Ovary (tissue), 3 donors: ENCODE measurements at regions not wholly inside any gene's neighbourhood (a gene's known extent, or its start where the extent isn't known, plus 50 kb on each side); places are given as distances from the start of the nearest gene placed in this dataset.

Experiments used
- EP300 ChIP-seq: sonication (generic); formaldehyde crosslinking; IDR thresholded peaks from one replicate; pipeline ENCODE4 v1.6.1; 2017; ENCODE audit warnings: antibody characterized with exemption
- POLR2A ChIP-seq: fragments of 450-650 bp; IDR thresholded peaks from one replicate; pipeline ENCODE4 v1.6.1; 2017; ENCODE audit warnings: antibody characterized with exemption, mild to moderate bottlenecking, moderate library complexity
- TF ChIP-seq, protein P1 (sequence below), 3 donors: fragments of 450-650 bp in 2 of 3; fragments of 200-600 bp in 1 of 3; IDR thresholded peaks; one replicate each; pipeline versions ENCODE4 v1.5.1 to v1.8.0; 2016 to 2022; ENCODE audit warnings: antibody characterized with exemption in 3 of 3, mild to moderate bottlenecking in 1 of 3
- donor health status: DM: no; HTN: no; CAD: no.

DNA sequence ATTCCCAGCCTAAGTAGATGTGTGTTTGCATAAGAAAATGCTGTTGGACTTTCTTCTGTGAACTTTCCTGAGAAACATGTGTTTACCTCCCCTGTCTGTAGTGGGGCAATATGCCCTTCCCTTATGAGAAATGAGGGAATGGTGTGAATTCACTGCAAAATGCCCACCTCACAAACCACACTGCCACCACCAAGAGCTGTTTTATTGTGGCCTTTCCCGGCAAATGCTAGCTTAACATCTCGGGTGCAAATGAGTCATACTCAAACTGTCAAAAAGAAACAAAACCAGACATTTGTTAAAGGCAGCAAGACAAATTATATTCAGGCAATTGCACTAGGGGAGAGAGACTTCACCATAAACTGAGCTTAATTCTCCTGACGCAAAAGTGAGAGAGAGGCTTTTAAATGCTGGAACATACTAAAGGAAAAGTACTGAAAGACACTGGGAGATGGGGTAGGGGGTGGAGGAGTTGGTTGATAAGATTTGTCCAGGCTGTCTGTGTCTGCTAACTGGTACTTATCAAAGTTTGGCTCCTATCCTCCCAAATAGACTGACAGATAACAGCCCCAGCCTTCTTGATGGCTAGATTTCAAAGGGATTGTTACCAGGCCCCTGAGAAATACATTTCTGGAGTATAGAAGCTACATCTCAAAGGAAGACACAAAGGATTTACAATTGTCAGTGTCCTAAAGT, 70.9 kb upstream of the OR5AK2 start:
- TF ChIP-seq, protein P1, sequence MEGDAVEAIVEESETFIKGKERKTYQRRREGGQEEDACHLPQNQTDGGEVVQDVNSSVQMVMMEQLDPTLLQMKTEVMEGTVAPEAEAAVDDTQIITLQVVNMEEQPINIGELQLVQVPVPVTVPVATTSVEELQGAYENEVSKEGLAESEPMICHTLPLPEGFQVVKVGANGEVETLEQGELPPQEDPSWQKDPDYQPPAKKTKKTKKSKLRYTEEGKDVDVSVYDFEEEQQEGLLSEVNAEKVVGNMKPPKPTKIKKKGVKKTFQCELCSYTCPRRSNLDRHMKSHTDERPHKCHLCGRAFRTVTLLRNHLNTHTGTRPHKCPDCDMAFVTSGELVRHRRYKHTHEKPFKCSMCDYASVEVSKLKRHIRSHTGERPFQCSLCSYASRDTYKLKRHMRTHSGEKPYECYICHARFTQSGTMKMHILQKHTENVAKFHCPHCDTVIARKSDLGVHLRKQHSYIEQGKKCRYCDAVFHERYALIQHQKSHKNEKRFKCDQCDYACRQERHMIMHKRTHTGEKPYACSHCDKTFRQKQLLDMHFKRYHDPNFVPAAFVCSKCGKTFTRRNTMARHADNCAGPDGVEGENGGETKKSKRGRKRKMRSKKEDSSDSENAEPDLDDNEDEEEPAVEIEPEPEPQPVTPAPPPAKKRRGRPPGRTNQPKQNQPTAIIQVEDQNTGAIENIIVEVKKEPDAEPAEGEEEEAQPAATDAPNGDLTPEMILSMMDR (IDR thresholded peaks at IDR 0.05), result no peak
- TF ChIP-seq POLR2A, result no peak
- no peak for TF ChIP-seq EP300
